H1 (cell line): ENCODE measurements at regions not wholly inside any gene's neighbourhood (a gene's known extent, or its start where the extent isn't known, plus 50 kb on each side); places are given as distances from the start of the nearest gene placed in this dataset.

ENCODE experiments used
- CTCF ChIA-PET: fragments of 300-600 bp; sonication (Branson Sonifier 250); formaldehyde crosslinking; loops from one replicate; lab custom pipeline; 2021; ENCODE audit not compliant: partially characterized antibody; lab: Charles Lee
- POLR2A ChIA-PET: fragments of 300-600 bp; sonication (Branson Sonifier 250); formaldehyde crosslinking; loops from one replicate; lab custom pipeline; 2021; ENCODE audit warnings: inconsistent platforms; ENCODE audit not compliant: partially characterized antibody; lab: Charles Lee
- DNase-seq, 2 experiments: peaks; one replicate each; pipeline versions ENCODE4 v3.0.0 to v3.0.0-alpha.2; 2010 to 2022; ENCODE audit warnings: low spot score in 2 of 2, low read depth in 1 of 2, mixed read lengths in 1 of 2
- FAIRE-seq: peaks from 2 replicates; lab custom pipeline; 2011; peaks lifted over from hg19 to GRCh38; lab: Jason Lieb, UNC
- H2AFZ ChIP-seq: 2 replicates; pipeline ENCODE4 v1.8.1; 2012; ENCODE audit warnings: low read length, inconsistent platforms
- H2AK5ac ChIP-seq: 2 replicates; pipeline ENCODE4 v1.6.1; 2013; ENCODE audit warnings: low read depth, low read length
- H2BK120ac ChIP-seq: replicated peaks from 2 replicates; pipeline ENCODE3; 2013; ENCODE audit warnings: low read depth, low read length, inconsistent platforms
- H2BK12ac ChIP-seq: 2 replicates; pipeline ENCODE4 v1.6.1; 2013; ENCODE audit warnings: low read depth, low read length
- H2BK15ac ChIP-seq: 2 replicates; pipeline ENCODE4 v1.6.1; 2013; ENCODE audit warnings: low read length
- H2BK20ac ChIP-seq: 2 replicates; pipeline ENCODE4 v1.6.1; 2013; ENCODE audit warnings: low read length
- H2BK5ac ChIP-seq: 2 replicates; pipeline ENCODE4 v1.6.1; 2013; ENCODE audit warnings: low read depth, low read length
- H3K14ac ChIP-seq: 2 replicates; pipeline ENCODE4 v1.6.1; 2013; ENCODE audit warnings: inconsistent platforms; ENCODE audit not compliant: insufficient read length
- H3K18ac ChIP-seq: 2 replicates; pipeline ENCODE4 v1.6.1; 2013; ENCODE audit warnings: low read length; ENCODE audit errors: extremely low read depth
- H3K23ac ChIP-seq: 2 replicates; pipeline ENCODE4 v1.6.1; 2013; ENCODE audit warnings: inconsistent platforms; ENCODE audit not compliant: insufficient read length
- H3K23me2 ChIP-seq: 2 replicates; pipeline ENCODE4 v1.6.1; 2013; ENCODE audit warnings: low read depth, low read length
- H3K27ac ChIP-seq: 2 replicates; pipeline ENCODE4 v1.6.1; 2011; ENCODE audit warnings: low read depth, low read length, inconsistent platforms
- H3K27me3 ChIP-seq, 4 experiments: replicated peaks in 1 of 4; 1 replicate in 1 of 4; 2 replicates in 3 of 4; pipeline versions ENCODE4 v1.6.1 to v1.8.1; 2011 to 2013; ENCODE audit warnings: low read length in 3 of 4, mild to moderate bottlenecking in 3 of 4, inconsistent platforms in 2 of 4, mixed read lengths in 2 of 4, moderate library complexity in 1 of 4; ENCODE audit not compliant: control insufficient read depth in 3 of 4, insufficient read depth in 3 of 4; ENCODE audit errors: extremely low read depth in 1 of 4
- H3K36me3 ChIP-seq, 4 experiments: 2 replicates each; pipeline versions ENCODE4 v1.6.1 to v1.8.1; 2011 to 2013; ENCODE audit warnings: mild to moderate bottlenecking in 4 of 4, low read length in 3 of 4, moderate library complexity in 2 of 4, control low read depth in 1 of 4, inconsistent platforms in 1 of 4; ENCODE audit not compliant: insufficient read depth in 4 of 4, control insufficient read depth in 2 of 4
- H3K4ac ChIP-seq: replicated peaks from 2 replicates; pipeline ENCODE3; 2013; ENCODE audit warnings: low read length, low read depth, mixed read lengths, inconsistent platforms; ENCODE audit not compliant: insufficient read length
- H3K4me1 ChIP-seq, 4 experiments: replicated peaks in 1 of 4; 1 replicate in 1 of 4; 2 replicates in 3 of 4; pipeline versions ENCODE4 v1.6.1 to v1.8.1; 2011 to 2013; ENCODE audit warnings: low read length in 3 of 4, inconsistent platforms in 2 of 4, mixed read lengths in 1 of 4; ENCODE audit not compliant: insufficient read depth in 4 of 4, control insufficient read depth in 3 of 4
- H3K4me2 ChIP-seq, 2 experiments: 2 replicates each; pipeline versions ENCODE4 v1.6.1 to v1.8.1; 2011 to 2013; ENCODE audit warnings: low read depth in 2 of 2, low read length in 2 of 2, control low read depth in 1 of 2, inconsistent platforms in 1 of 2, mild to moderate bottlenecking in 1 of 2; ENCODE audit not compliant: insufficient read depth in 1 of 2
- H3K4me3 ChIP-seq, 4 experiments: fragments of 200-600, 300-600 bp in 1 of 4; sonication (generic), shearing (Covaris generic), sonication (Bioruptor Twin) in 1 of 4; 2 replicates each; pipeline versions ENCODE4 v1.5.1 to v1.8.1; 2011 to 2016; ENCODE audit warnings: low read length in 4 of 4, low read depth in 3 of 4, control low read depth in 2 of 4, inconsistent platforms in 2 of 4, mild to moderate bottlenecking in 2 of 4, mixed read lengths in 1 of 4, moderate library complexity in 1 of 4; ENCODE audit not compliant: insufficient read depth in 2 of 4; ENCODE audit errors: extremely low read depth in 1 of 4
- H3K56ac ChIP-seq: replicated peaks from 2 replicates; pipeline ENCODE3; 2013; ENCODE audit warnings: low read depth, mild to moderate bottlenecking, mixed read lengths, low read length, inconsistent platforms; ENCODE audit not compliant: insufficient read length
- H3K79me1 ChIP-seq: 2 replicates; pipeline ENCODE4 v1.6.1; 2013; ENCODE audit warnings: low read depth, low read length, control low read depth
- H3K79me2 ChIP-seq, 2 experiments: 2 replicates each; pipeline versions ENCODE4 v1.6.1 to v1.8.1; 2012 to 2013; ENCODE audit warnings: low read length in 2 of 2, mild to moderate bottlenecking in 2 of 2, inconsistent platforms in 1 of 2; ENCODE audit not compliant: insufficient read depth in 2 of 2, control insufficient read depth in 1 of 2
- H3K9ac ChIP-seq, 4 experiments: replicated peaks in 1 of 4; 1 replicate in 1 of 4; 2 replicates in 3 of 4; pipeline versions ENCODE4 v1.6.1 to v1.8.1; 2011 to 2013; ENCODE audit warnings: low read depth in 3 of 4, low read length in 3 of 4, control low read depth in 2 of 4, mild to moderate bottlenecking in 2 of 4, moderate library complexity in 2 of 4, inconsistent platforms in 1 of 4; ENCODE audit errors: extremely low read depth in 1 of 4
- H3K9me3 ChIP-seq, 2 experiments: 2 replicates each; pipeline versions ENCODE4 v1.6.1 to v1.8.1; 2012 to 2013; ENCODE audit warnings: mild to moderate bottlenecking in 2 of 2, moderate library complexity in 2 of 2, control low read depth in 1 of 2, inconsistent platforms in 1 of 2, low read depth in 1 of 2, low read length in 1 of 2, mixed read lengths in 1 of 2; ENCODE audit not compliant: insufficient read depth in 2 of 2
- H4K20me1 ChIP-seq, 2 experiments: replicated peaks in 1 of 2; 2 replicates each; pipeline versions ENCODE3 to v1.8.1; 2011 to 2013; ENCODE audit warnings: inconsistent platforms in 2 of 2, low read length in 2 of 2, mild to moderate bottlenecking in 1 of 2; ENCODE audit not compliant: insufficient read depth in 2 of 2, control insufficient read depth in 1 of 2
- H4K5ac ChIP-seq: 2 replicates; pipeline ENCODE4 v1.6.1; 2013; ENCODE audit warnings: low read length, low read depth, mixed read lengths, inconsistent platforms; ENCODE audit not compliant: insufficient read length
- H4K8ac ChIP-seq: 2 replicates; pipeline ENCODE4 v1.8.0; 2013; ENCODE audit warnings: mild to moderate bottlenecking, moderate library complexity, low read length, inconsistent platforms; ENCODE audit not compliant: insufficient read depth; ENCODE audit errors: extremely low read depth
- H4K91ac ChIP-seq: replicated peaks from 2 replicates; pipeline ENCODE3; 2013; ENCODE audit warnings: low read length, mixed read lengths, inconsistent platforms; ENCODE audit not compliant: insufficient read length
- ASH2L ChIP-seq: fragments of 200-600, 300-600 bp; sonication (generic); IDR thresholded peaks from one replicate; pipeline ENCODE4 v1.7.1; 2017; ENCODE audit warnings: low read length
- ATF2 ChIP-seq: IDR thresholded peaks from 2 replicates; pipeline ENCODE4 v1.6.1; 2012; ENCODE audit warnings: low read length, inconsistent platforms
- CEBPB ChIP-seq: IDR thresholded peaks from 2 replicates; pipeline ENCODE4 v1.6.1; 2012; ENCODE audit warnings: low read depth, low read length
- EGR1 ChIP-seq: IDR thresholded peaks from 2 replicates; pipeline ENCODE4 v1.6.1; 2011; ENCODE audit warnings: low read depth, low read length, borderline replicate concordance
- GABPA ChIP-seq: IDR thresholded peaks from 2 replicates; pipeline ENCODE4 v1.6.1; 2011; ENCODE audit warnings: mild to moderate bottlenecking, low read length, moderate library complexity, borderline replicate concordance; ENCODE audit not compliant: insufficient read depth
- PHF8 ChIP-seq: fragments of 200-600 bp; sonication (generic); conservative IDR thresholded peaks from 2 replicates; pipeline ENCODE4 v1.7.1; 2012; ENCODE audit warnings: low read depth, mild to moderate bottlenecking, inconsistent platforms, low read length, moderate library complexity
- TAF7 ChIP-seq: optimal IDR thresholded peaks from 2 replicates; pipeline ENCODE3; 2011; ENCODE audit warnings: low read depth, mild to moderate bottlenecking, inconsistent platforms, low read length, moderate library complexity, borderline replicate concordance
- WGBS, 2 experiments: shearing (Covaris generic) in 1 of 2; methylation state at CpG; one replicate each; pipeline versions ENCODE4 v1.1.6 to v1.1.7; 2013 to 2015; ENCODE audit warnings: low lambda C conversion rate in 2 of 2, mixed read lengths in 2 of 2, inconsistent platforms in 1 of 2, low coverage in 1 of 2, missing lambda C conversion rate in 1 of 2; ENCODE audit not compliant: insufficient replicate concordance in 2 of 2, insufficient coverage in 1 of 2, insufficient read length in 1 of 2; ENCODE audit errors: extremely low coverage in 1 of 2, missing lambda C conversion rate in 1 of 2; 5-methylcytosine and 5-hydroxymethylcytosine counted together

DNA sequence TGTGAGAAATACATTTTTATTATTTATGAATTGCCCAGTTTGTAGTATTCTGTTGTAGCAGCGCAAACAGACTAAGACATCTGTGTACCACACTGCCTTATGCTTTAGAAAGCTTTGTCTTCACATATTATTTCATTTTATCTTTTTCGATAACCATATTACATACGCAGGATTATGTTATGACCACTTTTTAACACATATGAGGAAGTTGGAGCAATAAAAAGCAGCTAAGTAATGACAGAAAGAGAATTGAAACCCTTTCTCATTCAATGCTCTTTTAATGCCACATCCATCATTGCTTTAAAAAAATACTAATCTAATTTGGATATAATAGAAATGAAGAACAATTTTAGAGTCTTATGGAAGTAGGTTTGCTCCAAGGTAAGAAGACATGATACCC lies 99.7 kb downstream of the CT47B1 start:
- H2BK120ac ChIP-seq: no peak overlapping the region
- CTCF ChIA-PET: no interaction called here
- no peaks in the 10 kb centered on the region for H4K20me1 ChIP-seq
- H2BK5ac ChIP-seq: no peak overlapping the region
- no peaks in the 10 kb centered on the region for H3K36me3 ChIP-seq
- no peak overlapping the region for H3K56ac ChIP-seq
- WGBS, 2 experiments: 89% methylated on average over 3 of the region's 3 CpGs; no CpG with 5 or more reads in 1 of the 2 experiments
- no peak overlapping the region for H4K5ac ChIP-seq
- no peak overlapping the region for H3K4ac ChIP-seq
- H4K8ac ChIP-seq: no peak overlapping the region
- H3K27ac ChIP-seq: no peak overlapping the region
- no peak overlapping the region for H3K23ac ChIP-seq
- H2AK5ac ChIP-seq: no peak overlapping the region
- no peaks in the 10 kb centered on the region for H3K79me2 ChIP-seq
- no peak overlapping the region for H2BK12ac ChIP-seq
- H4K91ac ChIP-seq: no peak overlapping the region
- H3K14ac ChIP-seq: no peak overlapping the region
- no peak overlapping the region for H3K4me2 ChIP-seq
- H2BK20ac ChIP-seq: no peak overlapping the region
- H3K27me3 ChIP-seq: no peaks in the 10 kb centered on the region
- no peaks in the 10 kb centered on the region for H3K9me3 ChIP-seq
- H2AFZ ChIP-seq: no peak overlapping the region
- H3K18ac ChIP-seq: no peak overlapping the region
- H3K23me2 ChIP-seq: no peaks in the 10 kb centered on the region
- no peak overlapping the region for H3K4me3 ChIP-seq
- DNase-seq: no peak
- POLR2A ChIA-PET: no interaction called here
- FAIRE-seq: no peak
- no peak overlapping the region for H3K9ac ChIP-seq
- no peaks in the 10 kb centered on the region for H3K4me1 ChIP-seq
- no peaks in the 10 kb centered on the region for H3K79me1 ChIP-seq
- no peak overlapping the region for H2BK15ac ChIP-seq
- TF ChIP-seq ASH2L (no peak), ATF2 (no peak), CEBPB (no peak), EGR1 (no peak), GABPA (no peak), TAF7 (no peak), PHF8 (no peak)
